SK-N-SH (cell line): ENCODE measurements at regions not wholly inside any gene's neighbourhood (a gene's known extent, or its start where the extent isn't known, plus 50 kb on each side); places are given as distances from the start of the nearest gene placed in this dataset.

ENCODE experiments used
- CTCF ChIA-PET: fragments of 300-600, 350-600 bp; formaldehyde crosslinking; extraction: SDS; loops from one replicate; lab custom pipeline; 2021; lab: Yijun Ruan, JAX
- POLR2A ChIA-PET: fragments of 350-600 bp; sonication (Branson Sonifier 250); formaldehyde crosslinking; extraction: SDS; loops from one replicate; lab custom pipeline; 2020; ENCODE audit warnings: antibody characterized with exemption, inconsistent platforms; lab: Yijun Ruan, JAX
- DNase-seq: peaks from one replicate; pipeline ENCODE4 v3.0.0; 2012
- H2AFZ ChIP-seq: fragments of 200-600 bp; sonication (generic); 2 replicates; pipeline ENCODE4 v1.8.1; 2016; ENCODE audit warnings: antibody characterized with exemption, mild to moderate bottlenecking, low read depth
- H3F3A ChIP-seq: fragments of 200-600 bp; sonication (generic); replicated peaks from 2 replicates; pipeline ENCODE3; 2016; ENCODE audit warnings: antibody characterized with exemption, mild to moderate bottlenecking; ENCODE audit not compliant: insufficient read depth
- H3K27ac ChIP-seq, 2 experiments: fragments of 200-500 bp in 1 of 2; fragments of 200-600 bp in 1 of 2; sonication (Bioruptor generic) in 1 of 2; sonication (generic), shearing (Covaris generic) in 1 of 2; 2 replicates each; pipeline versions ENCODE4 v1.5.1 to v1.6.1; 2014 to 2016; ENCODE audit warnings: low read depth in 2 of 2, inconsistent platforms in 1 of 2, low read length in 1 of 2, mild to moderate bottlenecking in 1 of 2, mixed read lengths in 1 of 2
- H3K27me3 ChIP-seq: fragments of 200-600 bp; sonication (generic), shearing (Covaris generic); 2 replicates; pipeline ENCODE4 v1.6.1; 2016; ENCODE audit warnings: mixed run types; ENCODE audit not compliant: insufficient read depth
- H3K36me3 ChIP-seq, 2 experiments: fragments of 200-500 bp in 1 of 2; fragments of 200-600 bp in 1 of 2; sonication (Bioruptor generic) in 1 of 2; sonication (generic) in 1 of 2; replicated peaks in 1 of 2; 2 replicates each; pipeline versions ENCODE3 to v1.5.1; 2014 to 2016; ENCODE audit warnings: low read length in 1 of 2, mild to moderate bottlenecking in 1 of 2; ENCODE audit not compliant: insufficient read depth in 2 of 2, control insufficient read depth in 1 of 2
- H3K4me1 ChIP-seq, 2 experiments: fragments of 200-500 bp in 1 of 2; fragments of 200-600 bp in 1 of 2; sonication (Bioruptor generic) in 1 of 2; sonication (generic), shearing (Covaris generic) in 1 of 2; 2 replicates each; pipeline versions ENCODE4 v1.5.1 to v1.6.1; 2014 to 2016; ENCODE audit warnings: low read depth in 1 of 2, low read length in 1 of 2, mixed run types in 1 of 2; ENCODE audit not compliant: insufficient read depth in 2 of 2, control insufficient read depth in 1 of 2
- H3K4me2 ChIP-seq: fragments of 200-600 bp; sonication (generic), shearing (Covaris generic); 2 replicates; pipeline ENCODE4 v1.6.1; 2017; ENCODE audit warnings: mixed run types
- H3K4me3 ChIP-seq, 2 experiments: fragments of 200-500 bp in 1 of 2; fragments of 200-600 bp in 1 of 2; sonication (Bioruptor generic) in 1 of 2; sonication (generic), shearing (Covaris generic) in 1 of 2; 2 replicates each; pipeline versions ENCODE4 v1.5.1 to v1.8.1; 2014 to 2016; ENCODE audit warnings: low read depth in 2 of 2, inconsistent platforms in 1 of 2, low read length in 1 of 2, mild to moderate bottlenecking in 1 of 2, mixed read lengths in 1 of 2, moderate library complexity in 1 of 2
- H3K79me2 ChIP-seq: fragments of 200-600 bp; sonication (generic); 2 replicates; pipeline ENCODE4 v1.8.1; 2017; ENCODE audit warnings: mild to moderate bottlenecking; ENCODE audit not compliant: insufficient read depth
- H3K9ac ChIP-seq: fragments of 200-600 bp; sonication (generic); 2 replicates; pipeline ENCODE4 v1.6.1; 2017; ENCODE audit warnings: mixed run types
- H3K9me2 ChIP-seq: fragments of 200-600 bp; sonication (generic); 2 replicates; pipeline ENCODE4 v1.6.1; 2017; ENCODE audit warnings: mixed run types
- H3K9me3 ChIP-seq: fragments of 200-600 bp; sonication (generic); 2 replicates; pipeline ENCODE4 v1.6.1; 2017; ENCODE audit warnings: mixed run types, mild to moderate bottlenecking, moderate library complexity
- H4K20me1 ChIP-seq: fragments of 200-600 bp; sonication (generic); 2 replicates; pipeline ENCODE4 v1.6.1; 2017; ENCODE audit warnings: mild to moderate bottlenecking, mixed run types; ENCODE audit not compliant: insufficient read depth
- CTCF ChIP-seq: fragments of 200-600 bp; sonication (generic); IDR thresholded peaks from 2 replicates; pipeline ENCODE4 v1.6.1; 2017; ENCODE audit warnings: antibody characterized with exemption, mild to moderate bottlenecking, moderate library complexity
- EP300 ChIP-seq, 2 experiments: IDR thresholded peaks; 2 replicates each; pipeline versions ENCODE4 v1.4.0 to v1.6.1; 2012; ENCODE audit warnings: borderline replicate concordance in 1 of 2, low read depth in 1 of 2, low read length in 1 of 2
- FOXM1 ChIP-seq: IDR thresholded peaks from 2 replicates; pipeline ENCODE4 v1.4.0; 2012; ENCODE audit warnings: low read depth, mild to moderate bottlenecking
- GATA2 ChIP-seq: sonication (generic); formaldehyde crosslinking; IDR thresholded peaks from 2 replicates; pipeline ENCODE4 v1.5.0; 2020; ENCODE audit warnings: mild to moderate bottlenecking, missing genetic modification reagents
- MXI1 ChIP-seq: IDR thresholded peaks from 2 replicates; pipeline ENCODE4 v1.6.1; 2012; ENCODE audit warnings: mild to moderate bottlenecking, low read depth, low read length, improper control_type of control experiment
- RAD21 ChIP-seq: IDR thresholded peaks from 2 replicates; pipeline ENCODE4 v1.6.1; 2012; ENCODE audit warnings: mild to moderate bottlenecking, low read length
- RCOR1 ChIP-seq: fragments of 150-350 bp; IDR thresholded peaks from 2 replicates; pipeline ENCODE4 v1.6.1; 2017; ENCODE audit warnings: antibody characterized with exemption, low read length
- REST ChIP-seq: IDR thresholded peaks from 2 replicates; pipeline ENCODE4 v1.6.1; 2012; ENCODE audit warnings: mild to moderate bottlenecking, low read depth, low read length, moderate library complexity
- ZBTB33 ChIP-seq: IDR thresholded peaks from 2 replicates; pipeline ENCODE4 v1.4.0; 2012; ENCODE audit warnings: low read depth, borderline replicate concordance
- WGBS: methylation state at CpG from one replicate; pipeline ENCODE4 v1.1.6; 2017; ENCODE audit warnings: low lambda C conversion rate; 5-methylcytosine and 5-hydroxymethylcytosine counted together
- TF ChIP-seq, protein P1 (sequence below): fragments of 150-350 bp; IDR thresholded peaks from 2 replicates; pipeline ENCODE4 v1.6.1; 2017; ENCODE audit warnings: antibody characterized with exemption, low read length, low read depth, borderline replicate concordance

DNA sequence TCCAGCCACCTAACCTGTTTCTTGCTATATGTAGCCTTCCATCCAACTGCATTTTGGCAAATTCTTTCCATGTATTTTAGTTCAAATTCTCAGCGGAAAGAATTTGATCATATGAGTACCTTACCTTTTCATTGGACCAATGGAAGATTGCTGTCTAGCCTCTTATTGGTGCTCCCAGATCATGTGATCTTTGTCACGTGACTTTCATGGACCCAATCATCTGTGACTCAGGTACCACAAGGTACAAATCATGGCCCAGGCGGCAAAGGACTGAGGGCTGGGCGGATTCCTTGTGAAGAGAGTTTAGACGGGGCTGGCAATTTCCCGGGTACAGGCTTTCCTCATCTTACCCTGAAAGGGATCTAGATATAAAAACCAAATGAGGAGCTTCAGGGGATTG lies 85.9 kb upstream of the TBX20 start (continued):
- TF ChIP-seq REST (no peak), ZBTB33 (no peak), FOXM1 (no peak), CTCF (no peak)

- ChIA-PET POLR2A (no interaction called here), CTCF (interaction anchor here (1.0 to 1.3 kb wide), 2 partner anchors 184 to 1151 kb away, joined by 3 to 6 read pairs; no protein-coding TSS in a partner anchor)
- no peaks in the 10 kb centered on the region for H3K36me3 ChIP-seq
- no peak overlapping the region for H3K9ac ChIP-seq
- H3K4me3 ChIP-seq: no peak overlapping the region
- H3K27me3 ChIP-seq: peaks cover 8% of the 10 kb centered on the region; the same call in 1 of the 2 replicates
- H3K4me1 ChIP-seq: peaks cover 0 to 13% of the 10 kb centered on the region in 2 experiments; a peak in 1 of 4 replicates
- no peak overlapping the region for H2AFZ ChIP-seq
- DNase-seq: peak; percentile 38
- no peaks in the 10 kb centered on the region for H4K20me1 ChIP-seq
- 31% methylated on average over 6 of the region's 6 CpGs for WGBS
- H3F3A ChIP-seq: no peaks in the 10 kb centered on the region
- H3K27ac ChIP-seq: no peak overlapping the region
- H3K4me2 ChIP-seq: no peak overlapping the region
- no peaks in the 10 kb centered on the region for H3K9me2 ChIP-seq
- no peaks in the 10 kb centered on the region for H3K9me3 ChIP-seq
- TF ChIP-seq RCOR1 (peak; percentile 25; the same call in 1 of the 2 replicates), MXI1 (0 out of 2 replicates have a peak, but pooled peaks have one; percentile 36), GATA2 (peak; percentile 65; the same call in 1 of the 2 replicates), RAD21 (peak; percentile 8; the same call in 1 of the 2 replicates), EP300 (IDR thresholded peaks at IDR 0.05; ENCODE audit: borderline replicate concordance in 1 of 2, low read depth in 1 of 2, low read length in 1 of 2) (peak in 1 of 2 experiments; percentile 46; a peak in 1 of 4 replicates)
- TF ChIP-seq, protein P1, sequence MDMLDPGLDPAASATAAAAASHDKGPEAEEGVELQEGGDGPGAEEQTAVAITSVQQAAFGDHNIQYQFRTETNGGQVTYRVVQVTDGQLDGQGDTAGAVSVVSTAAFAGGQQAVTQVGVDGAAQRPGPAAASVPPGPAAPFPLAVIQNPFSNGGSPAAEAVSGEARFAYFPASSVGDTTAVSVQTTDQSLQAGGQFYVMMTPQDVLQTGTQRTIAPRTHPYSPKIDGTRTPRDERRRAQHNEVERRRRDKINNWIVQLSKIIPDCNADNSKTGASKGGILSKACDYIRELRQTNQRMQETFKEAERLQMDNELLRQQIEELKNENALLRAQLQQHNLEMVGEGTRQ: no peak
- H3K79me2 ChIP-seq: no peaks in the 10 kb centered on the region
Observed at GRCh38 chr7:35336444-35336843, 82.5 kb upstream of the TBX20 start.
